ENCODE measurements at regions not wholly inside any gene's neighbourhood (a gene's known extent, or its start where the extent isn't known, plus 50 kb on each side); places are given as distances from the start of the nearest gene placed in this dataset.

DNA sequence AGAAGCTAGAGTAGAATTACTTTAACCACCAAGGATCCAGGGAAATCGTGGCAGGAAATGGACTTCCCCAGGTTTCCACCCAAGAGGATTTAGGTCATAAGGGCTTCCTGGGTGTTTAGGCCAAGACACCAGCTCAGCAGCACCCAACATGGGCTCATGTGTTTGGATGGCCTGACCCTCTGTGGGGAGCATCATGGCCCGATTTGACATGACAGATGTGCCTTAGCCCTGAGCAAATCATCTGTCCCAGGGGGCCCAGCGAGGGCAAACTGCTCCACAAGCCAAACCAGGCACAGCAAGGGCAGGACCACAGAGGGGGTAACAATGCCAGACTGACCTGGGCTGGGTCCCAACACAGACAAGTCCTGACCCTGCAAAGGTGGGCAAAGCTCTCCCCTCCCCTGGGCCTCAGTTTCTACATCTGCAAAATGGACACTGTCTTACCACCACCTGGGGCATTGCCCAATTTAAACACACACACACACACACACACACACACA, 232.8 kb downstream of the MATN1 start:
- in situ Hi-C loops (cut with HindIII; ENCODE audit: low sequenced_read_pairs): no loop called here

DNA sequence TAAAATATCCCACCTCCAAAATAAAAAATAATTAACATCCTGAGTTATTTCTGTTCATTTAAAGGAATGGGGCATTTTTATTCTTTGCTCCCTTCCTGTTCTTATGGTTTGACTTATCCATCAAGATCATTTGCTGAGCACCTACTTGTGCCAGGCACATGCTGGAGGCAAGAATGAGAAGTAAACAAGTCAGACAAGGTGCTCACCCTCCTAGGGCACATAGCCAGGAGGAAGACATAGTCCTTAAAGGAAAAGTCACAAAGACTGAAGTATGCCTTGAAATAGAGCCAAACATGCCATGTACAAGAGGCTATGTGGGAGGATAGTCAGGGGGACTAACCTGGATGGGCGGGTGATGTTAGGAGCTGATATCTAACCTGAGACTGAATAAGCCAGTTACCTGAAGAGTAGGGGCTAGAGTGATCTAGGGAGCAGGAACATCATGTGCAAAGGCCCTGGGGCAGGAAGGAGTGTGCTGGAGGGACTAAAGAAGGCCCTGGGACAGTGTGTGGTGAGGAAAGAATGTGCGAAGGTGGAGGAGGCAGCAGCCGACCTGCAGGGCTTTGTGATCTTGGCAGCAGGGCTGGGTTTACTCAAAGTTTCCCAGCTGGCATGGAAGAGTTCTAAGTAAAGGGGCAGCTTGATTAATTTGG, 233.5 kb downstream of the MATN1 start:
- in situ Hi-C loops (cut with HindIII; ENCODE audit: low sequenced_read_pairs): no loop called here

DNA sequence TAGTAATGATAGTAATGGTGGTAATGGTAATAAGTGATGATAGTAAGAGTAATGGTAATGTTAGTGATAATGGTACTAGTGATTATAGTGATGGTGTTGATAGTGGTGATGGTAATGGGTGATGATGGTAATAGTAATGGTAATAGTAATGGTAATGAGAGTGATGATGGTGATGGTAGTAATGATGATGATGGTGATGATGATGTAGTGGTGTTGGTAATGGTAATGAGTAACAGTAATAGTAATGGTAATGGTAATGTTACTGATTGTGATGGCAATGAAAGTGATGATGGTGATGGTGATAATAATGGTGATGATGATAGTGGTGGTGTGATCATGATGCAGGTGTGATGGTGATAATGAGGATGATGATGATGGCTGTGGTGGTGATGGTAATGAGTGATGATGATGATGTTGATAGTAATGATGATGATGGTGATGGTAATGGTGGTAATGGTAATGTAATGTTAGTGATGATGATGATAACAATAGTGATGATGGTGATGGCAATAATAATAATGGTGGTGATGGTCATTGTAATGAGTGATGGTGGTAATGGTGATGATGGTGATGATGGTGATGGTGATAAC, 235.0 kb downstream of the MATN1 start:
- in situ Hi-C loops (cut with HindIII; ENCODE audit: low sequenced_read_pairs): no loop called here

DNA sequence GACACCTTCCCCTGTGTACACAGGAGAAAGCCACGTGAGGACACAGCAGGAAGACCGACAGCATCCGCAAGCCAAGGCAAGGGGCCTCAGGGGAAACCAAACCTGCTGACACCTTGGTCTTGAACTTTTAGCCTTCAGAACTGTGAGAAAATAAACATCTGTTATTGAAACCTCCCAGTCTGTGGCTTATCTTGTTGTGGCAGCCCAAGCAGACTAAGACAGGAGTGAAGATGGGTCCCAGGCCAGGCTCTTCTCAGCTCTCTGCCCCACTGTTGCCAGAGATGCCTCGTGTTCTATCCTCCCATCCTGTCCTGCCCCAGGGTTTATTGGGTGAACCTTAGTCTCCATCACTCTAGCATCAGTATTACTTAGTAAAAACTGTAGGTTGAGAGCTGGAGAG, 236.3 kb downstream of the MATN1 start:
- in situ Hi-C loops (cut with HindIII; ENCODE audit: low sequenced_read_pairs): no loop called here

DNA sequence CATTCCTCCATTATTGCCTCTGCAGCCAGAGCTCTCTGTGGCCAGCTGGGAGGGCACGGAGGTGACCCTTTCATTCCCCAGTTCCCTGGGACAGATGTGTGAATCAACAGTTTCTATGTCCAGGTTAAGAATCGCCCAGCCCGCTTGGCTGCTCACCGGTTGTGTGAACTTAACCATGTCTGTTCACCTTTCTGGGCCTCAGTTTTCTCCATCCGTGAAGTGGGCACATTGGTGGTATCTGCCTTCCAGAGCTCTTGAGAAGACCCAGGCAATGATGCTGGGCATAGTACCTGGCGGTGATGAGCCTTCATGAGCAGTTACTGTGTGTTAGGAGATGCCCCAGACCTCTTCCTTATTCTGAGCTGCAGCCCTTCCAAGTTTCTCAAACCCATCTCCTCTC, 238.3 kb downstream of the MATN1 start:
- in situ Hi-C loops (cut with HindIII; ENCODE audit: low sequenced_read_pairs): no loop called here

DNA sequence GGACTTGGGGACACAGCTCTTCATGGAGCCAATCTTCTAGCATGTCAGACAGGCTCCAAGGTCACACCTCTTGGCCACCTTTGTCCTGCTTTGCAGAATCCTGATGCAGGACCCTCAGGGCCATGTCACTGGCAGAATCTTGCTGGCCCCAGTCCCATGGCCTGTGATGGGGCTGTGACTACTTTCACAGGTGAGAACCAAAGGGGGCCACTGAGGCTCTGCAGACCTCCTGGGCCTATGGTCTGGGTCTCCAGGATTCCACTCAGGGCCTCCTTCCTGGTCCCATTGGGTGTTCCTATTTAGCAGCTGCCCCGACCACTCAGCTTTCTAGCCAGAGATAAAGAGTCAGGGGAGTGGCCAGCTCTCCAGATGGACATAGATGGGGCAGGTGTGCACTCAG, 238.7 kb downstream of the MATN1 start:
- in situ Hi-C loops (cut with HindIII; ENCODE audit: low sequenced_read_pairs): no loop called here

DNA sequence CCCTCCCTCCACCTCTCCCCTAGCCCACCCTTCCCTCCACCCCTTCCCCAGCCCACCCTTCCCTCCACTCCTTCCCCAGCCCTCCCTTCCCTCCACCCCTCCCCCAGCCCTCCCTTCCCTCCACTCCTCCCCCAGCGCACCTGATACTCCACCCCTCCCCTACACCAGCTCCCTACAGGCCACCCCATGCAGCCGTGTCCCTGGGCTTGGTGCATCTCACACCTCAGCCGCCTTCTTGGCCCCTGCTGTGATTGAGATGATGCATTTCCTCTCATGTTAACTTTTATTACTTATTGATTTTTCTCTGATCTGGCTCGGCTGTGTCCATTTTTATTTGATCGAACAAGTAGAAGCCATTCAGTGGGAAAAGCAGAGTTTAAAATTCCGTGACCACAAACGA, 243.8 kb downstream of the MATN1 start:
- in situ Hi-C loops (cut with HindIII; ENCODE audit: low sequenced_read_pairs): no loop called here

DNA sequence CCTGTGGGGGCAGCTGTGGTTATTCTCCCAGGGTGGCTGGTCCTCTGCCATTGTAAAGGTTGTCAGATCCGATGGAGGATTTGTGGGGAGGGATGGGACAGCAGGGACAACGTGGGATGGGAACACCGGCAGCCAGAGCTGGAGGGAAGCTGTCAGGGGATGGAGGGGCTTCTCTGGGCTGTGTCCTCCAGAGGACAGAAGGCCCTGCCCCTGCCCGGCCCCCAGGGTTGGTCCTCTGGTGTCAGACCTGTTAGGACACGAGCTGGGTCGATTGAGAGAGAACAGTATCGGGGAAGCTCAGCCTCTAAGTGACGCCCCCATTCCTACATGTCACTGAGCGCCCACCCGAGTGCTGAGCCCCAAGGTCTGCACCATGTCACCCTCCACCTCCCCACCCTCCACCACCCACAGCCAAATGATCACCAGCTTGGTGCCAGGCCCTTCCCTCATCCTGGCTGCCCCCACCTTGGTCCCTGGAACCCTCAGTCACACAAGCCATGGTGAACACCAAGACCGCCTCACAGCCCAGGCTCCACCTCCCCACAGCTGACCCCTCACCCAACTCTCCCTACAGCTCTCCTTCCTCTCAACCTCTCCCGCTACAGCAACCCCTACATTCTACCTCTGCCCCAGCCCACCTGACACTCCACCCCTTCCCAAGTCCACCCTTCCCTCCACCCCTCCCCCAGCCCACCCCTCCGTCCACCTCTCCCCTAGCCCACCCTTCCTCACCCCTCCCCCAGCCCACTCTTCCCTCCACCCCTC, 244.4 kb downstream of the MATN1 start:
- in situ Hi-C loops (cut with HindIII; ENCODE audit: low sequenced_read_pairs): no loop called here

DNA sequence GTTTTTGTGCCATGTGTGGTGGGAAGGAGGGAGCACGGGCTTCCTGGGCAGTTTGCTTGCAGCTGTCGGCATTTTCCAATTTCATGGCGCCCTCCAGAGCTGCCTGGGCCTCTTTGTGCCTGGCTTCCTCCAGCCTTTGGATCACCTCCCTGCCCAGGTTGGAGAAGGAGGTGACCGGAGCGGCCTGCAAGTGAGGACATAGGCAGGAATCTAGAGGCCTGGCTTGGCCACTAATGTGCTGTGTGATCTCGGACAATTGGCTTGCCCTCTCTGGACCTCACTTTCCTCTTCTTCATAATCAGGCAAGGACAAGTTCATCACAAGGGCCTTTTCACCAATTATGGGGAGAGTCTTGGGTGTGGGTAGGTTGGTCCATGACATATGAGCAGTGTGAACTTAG, 245.1 kb downstream of the MATN1 start:
- in situ Hi-C loops (cut with HindIII; ENCODE audit: low sequenced_read_pairs): no loop called here

DNA sequence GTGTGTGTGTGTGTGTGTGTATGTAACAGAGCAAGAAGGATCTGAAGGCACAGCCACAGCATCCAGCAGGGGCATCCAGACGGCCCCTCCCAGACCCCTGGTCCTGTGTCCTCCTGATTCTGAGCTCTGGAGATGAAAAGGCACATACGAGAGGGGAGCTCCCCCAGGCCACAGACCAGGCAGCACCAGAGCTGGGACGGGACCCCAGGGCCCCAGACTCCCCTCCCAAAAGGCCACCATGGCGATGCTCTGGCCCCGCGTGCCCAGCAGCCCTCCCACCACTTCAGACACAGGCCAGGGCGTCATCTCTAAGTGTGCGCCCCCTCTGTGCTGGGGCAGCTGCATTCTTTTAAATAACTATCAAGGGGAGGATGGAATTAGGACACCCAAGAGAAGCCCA, 245.8 kb downstream of the MATN1 start:
- in situ Hi-C loops (cut with HindIII; ENCODE audit: low sequenced_read_pairs): no loop called here

DNA sequence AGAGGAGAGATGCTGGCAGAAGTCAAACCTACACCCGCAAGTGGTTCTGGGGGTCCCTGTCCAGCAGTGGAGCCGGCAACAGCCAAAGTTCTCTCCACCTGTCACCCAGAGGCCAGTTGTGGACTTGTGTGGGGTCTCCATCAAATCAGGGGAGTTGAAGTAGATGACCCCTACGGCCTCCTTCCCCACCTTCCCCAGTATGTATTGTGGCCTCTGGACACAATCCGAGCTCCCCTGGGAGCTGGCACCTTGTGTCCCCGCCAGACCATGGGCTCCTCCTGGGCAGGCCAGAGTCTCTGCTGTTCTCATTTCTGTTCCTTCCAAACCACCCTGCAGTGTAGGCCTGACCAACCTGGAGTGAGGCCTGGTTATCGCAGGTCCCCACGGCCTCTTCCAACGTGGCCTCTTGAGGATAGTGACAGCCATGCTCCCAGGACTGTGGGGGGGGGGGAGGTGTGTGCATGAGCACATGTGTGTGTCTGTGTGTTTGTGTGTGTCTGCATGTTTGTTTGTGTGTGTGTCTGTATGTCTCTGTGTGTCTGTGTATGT, 246.4 kb downstream of the MATN1 start:
- in situ Hi-C loops (cut with HindIII; ENCODE audit: low sequenced_read_pairs): no loop called here

DNA sequence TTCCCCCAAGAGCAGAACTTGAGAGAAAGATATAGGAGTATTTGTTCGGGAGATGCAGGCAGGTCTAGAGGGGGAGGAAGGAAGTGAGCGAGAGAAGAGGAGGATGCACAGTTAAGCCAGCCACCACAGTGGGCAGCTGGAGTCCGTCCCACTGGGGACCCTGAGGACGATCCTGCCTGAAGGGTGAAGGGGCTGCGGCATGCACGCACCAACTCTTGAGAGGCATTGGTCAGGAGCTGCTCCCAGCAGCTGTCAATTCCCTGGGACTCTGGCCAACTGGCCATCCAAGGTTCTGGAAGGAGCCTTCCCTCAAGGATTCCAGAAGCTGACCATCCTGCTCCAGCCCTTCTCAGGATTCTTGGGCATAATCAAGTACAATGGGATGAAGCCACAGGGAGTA, 246.9 kb downstream of the MATN1 start:
- in situ Hi-C loops (cut with HindIII; ENCODE audit: low sequenced_read_pairs): no loop called here

DNA sequence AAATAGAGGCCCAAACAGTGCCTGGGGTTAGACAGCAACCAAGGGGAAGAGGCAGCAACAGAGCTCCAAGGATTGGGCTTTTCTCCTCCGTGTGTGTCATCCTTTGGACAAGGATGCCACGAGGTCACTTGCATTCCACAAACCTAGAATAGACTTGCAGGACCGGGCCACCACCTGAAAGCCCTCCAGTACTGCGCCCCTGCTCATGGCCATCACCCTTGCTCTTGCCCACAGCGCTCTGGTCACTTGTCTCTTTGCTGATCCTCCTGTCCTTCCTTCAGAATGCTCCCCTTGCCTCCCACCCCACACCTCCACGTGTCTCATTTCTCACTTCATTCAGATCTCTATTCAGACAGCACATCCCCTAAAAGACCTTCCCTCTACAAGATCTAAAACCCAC, 247.4 kb downstream of the MATN1 start:
- in situ Hi-C loops (cut with HindIII; ENCODE audit: low sequenced_read_pairs): no loop called here

DNA sequence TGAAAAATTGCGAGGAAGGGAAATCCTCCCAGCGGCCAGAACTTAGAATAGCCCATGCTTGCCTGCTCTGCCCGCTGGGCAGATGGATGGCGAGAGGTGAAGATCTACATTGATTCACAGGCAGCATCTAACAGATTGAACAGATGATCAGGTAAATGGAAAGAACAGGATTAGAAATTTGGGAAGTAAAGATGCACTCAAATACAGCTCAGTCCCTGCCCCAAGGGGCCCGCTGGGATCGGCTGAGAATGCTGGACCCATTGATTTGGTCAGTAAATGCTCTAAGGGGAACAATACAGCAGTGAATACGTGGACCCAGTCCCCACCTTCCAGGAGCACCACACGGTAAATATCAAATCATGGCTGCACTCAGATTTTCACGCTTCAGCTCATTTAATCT, 248.2 kb downstream of the MATN1 start:
- in situ Hi-C loops (cut with HindIII; ENCODE audit: low sequenced_read_pairs): no loop called here

DNA sequence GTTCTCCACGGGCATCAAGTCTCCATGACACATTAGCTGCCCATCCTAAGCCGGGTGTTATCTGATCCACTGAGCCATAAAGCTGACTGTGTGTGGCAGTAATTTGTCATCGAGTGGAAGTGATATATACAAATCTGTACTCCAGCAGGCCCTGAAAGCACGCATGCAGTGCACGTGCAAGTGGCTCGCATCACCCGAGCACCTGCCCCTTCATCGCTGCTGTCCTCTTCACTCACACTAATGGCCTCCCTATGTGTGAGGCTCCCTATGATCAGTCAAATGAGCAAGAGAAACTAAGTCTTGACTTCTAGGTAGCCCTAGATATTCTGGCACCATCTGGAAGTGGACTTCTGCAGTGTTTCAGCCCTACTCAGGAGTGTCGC, 248.6 kb downstream of the MATN1 start:
- in situ Hi-C loops (cut with HindIII; ENCODE audit: low sequenced_read_pairs): no loop called here

DNA sequence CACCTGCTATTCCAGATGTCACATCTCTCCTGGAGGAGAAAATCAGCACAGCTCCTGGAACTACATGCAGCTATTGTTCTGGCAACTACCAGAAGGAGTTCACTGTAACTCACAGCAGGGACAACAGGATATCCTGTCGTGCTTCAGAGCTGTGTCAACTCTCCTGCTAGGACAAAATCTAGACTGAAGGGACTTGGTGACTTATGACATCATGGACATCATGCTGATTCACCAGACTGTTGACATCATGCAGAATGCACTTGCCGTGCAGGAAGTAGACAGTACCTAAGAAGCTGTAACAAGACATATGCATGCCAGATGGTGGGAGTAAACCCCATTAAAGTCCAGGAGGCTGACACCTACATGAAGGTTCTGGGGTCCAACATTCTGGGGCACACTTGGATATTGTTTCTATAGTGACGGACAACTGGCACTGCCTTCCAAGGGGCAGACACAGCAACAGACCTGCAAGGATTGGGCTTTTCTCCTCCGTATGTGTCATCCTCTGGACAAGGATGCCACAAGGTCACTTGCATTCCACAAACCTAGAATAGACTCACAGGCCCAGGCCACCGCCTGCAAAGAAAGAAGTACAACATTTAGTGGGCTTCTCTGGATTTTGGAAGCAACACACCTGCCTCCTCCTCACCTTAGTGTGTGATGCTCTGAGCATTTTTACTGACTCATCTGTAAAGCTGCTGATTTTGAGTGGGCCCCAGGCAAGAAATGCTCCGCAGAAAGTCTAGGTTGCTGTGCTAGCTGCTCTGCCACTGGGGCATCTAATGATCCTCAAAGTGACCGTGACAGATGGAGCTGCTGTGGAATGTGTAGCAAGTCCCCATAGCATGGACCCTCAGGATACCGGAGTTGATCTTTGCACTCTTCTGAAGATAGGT, 249.2 kb downstream of the MATN1 start:
- in situ Hi-C loops (cut with HindIII; ENCODE audit: low sequenced_read_pairs): no loop called here

DNA sequence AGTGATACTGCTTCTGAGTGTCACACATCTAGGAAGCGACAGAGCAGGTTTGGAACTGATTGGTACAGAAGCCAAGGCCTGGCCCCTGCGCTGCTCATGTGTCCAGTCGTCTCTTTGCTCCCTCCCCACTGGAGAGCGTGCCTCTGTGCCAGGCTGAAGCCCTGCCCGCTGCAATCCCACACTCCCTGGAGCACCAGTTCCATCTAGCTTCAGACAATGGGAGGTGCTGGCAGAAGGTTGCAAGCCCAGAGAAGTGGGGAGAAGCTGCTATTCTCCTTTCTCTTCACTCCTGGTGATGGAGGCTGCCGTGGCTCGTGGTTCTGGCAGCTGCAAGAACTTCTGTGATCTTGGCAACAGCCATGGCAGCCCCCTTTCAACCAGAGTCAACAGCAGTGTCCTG, 250.9 kb downstream of the MATN1 start:
- in situ Hi-C loops (cut with HindIII; ENCODE audit: low sequenced_read_pairs): no loop called here

DNA sequence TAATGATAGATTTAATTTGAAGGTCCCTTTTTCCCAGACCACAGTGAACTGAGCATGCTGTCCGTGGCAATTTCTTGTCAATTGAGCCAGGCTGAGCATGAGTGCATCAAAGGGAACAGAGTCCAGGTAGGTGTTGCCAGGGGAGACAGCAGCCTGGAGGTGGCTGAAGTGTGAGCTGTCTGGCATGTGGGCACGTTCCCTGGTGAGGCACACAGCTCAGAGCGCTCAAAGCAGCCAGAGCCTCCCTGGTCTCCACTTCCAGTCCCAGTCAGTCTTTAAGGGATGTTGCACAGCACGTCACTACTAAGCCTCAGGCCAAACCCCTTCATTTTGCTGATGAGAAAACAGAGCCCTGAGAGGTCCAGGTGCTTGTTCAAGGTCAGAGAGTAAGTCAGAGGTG, 251.4 kb downstream of the MATN1 start:
- in situ Hi-C loops (cut with HindIII; ENCODE audit: low sequenced_read_pairs): no loop called here

DNA sequence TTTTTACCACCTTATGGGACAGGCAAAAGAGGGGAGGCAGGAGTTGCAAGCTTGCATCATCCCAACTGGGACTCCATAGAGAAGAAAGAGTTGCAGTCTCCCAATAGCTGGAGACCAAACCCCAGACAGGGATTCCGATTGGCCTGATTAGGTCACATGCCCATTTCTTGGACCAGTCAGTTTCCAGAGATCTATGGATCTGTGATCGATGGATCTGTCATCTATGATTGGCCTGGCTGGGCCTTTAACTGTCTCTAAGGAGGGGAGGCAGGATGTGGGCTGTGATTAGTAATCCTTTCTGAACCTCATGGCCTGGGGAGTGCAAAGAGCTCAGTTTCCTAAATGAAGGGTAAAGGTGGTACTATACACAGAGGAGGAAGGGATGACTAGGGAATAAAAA, 252.1 kb downstream of the MATN1 start:
- in situ Hi-C loops (cut with HindIII; ENCODE audit: low sequenced_read_pairs): no loop called here

DNA sequence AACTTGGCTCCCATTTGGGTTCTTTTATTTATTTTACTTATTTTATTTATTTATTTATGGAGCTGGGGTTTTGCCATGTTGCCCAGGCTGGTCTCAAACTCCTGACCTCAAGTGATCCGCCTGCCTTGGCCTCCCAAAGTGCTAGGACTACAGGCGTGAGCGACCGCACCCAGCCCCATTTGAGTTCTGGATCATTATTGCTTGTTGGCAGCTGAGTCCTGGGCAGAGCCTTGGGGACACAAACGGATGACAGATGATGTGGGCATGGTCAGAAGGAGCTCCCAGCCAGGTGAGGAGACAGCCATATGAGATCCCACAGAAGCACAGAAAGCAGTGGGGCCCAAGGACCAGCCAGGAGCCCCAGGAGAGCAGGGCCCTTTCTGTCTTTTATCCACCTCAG, 254.0 kb downstream of the MATN1 start:
- in situ Hi-C loops (cut with HindIII; ENCODE audit: low sequenced_read_pairs): no loop called here

DNA sequence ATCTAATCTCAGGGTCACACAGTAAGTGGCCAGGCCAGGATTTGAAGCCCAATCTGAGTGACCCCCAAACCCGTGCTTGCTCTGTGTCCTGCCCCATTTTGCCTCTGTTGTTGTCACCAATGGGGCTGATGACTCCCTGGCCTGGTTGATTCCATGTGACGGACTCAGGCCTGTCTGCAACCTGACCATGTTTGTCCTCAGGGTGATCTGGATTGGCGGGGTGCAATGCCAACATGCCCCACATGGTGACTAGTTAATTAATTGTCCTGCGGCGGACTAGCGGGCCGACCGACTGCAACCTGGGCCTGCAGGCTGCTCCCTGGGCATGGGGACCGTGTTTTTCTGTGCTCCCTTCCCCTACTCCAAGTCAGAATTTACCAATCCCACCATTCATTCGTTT, 256.3 kb downstream of the MATN1 start:
- in situ Hi-C loops (cut with HindIII; ENCODE audit: low sequenced_read_pairs): no loop called here
